HepG2 (cell line): ENCODE measurements at regions not wholly inside any gene's neighbourhood (a gene's known extent, or its start where the extent isn't known, plus 50 kb on each side); places are given as distances from the start of the nearest gene placed in this dataset.

Experiments used
- ATAC-seq: fragments of 200-7000 bp; cut with Tn5 transposase; 3 replicates; pipeline ENCODE4 v1.9.1; 2020; ENCODE audit warnings: mild to moderate bottlenecking, moderate library complexity
- BruUV-seq: library from RNA; stranded (reverse); fragments of 400-500 nt; replicated peaks from 2 replicates; lab custom pipeline; 2021; lab: Mats Ljungman, UMichigan
- CTCF ChIA-PET: fragments of 300-600 bp; formaldehyde crosslinking; extraction: SDS; loops from one replicate; lab custom pipeline; 2021; ENCODE audit warnings: low total read pairs, inconsistent platforms, low intra/inter-chr PET ratio; lab: Yijun Ruan, JAX
- POLR2A ChIA-PET: fragments of 350-600 bp; sonication (Branson Sonifier 250); formaldehyde crosslinking; loops from one replicate; lab custom pipeline; 2020; ENCODE audit warnings: antibody characterized with exemption, inconsistent platforms; lab: Yijun Ruan, JAX
- DNase-seq: peaks from one replicate; pipeline ENCODE4 v3.0.0-alpha.2; 2015; ENCODE audit warnings: low spot score
- FAIRE-seq: peaks from 3 replicates; lab custom pipeline; 2011; peaks lifted over from hg19 to GRCh38; lab: Jason Lieb, UNC
- H2AFZ ChIP-seq: one replicate; pipeline ENCODE4 v1.6.1; 2011; ENCODE audit warnings: low read length, inconsistent platforms
- H3K27ac ChIP-seq: fragments of 300-600 bp; 3 replicates; pipeline ENCODE4 v1.8.0; 2011; ENCODE audit warnings: mixed run types, mild to moderate bottlenecking, mixed read lengths, low read length, inconsistent platforms; ENCODE audit not compliant: insufficient read depth; ENCODE audit errors: extremely low read length
- H3K27me3 ChIP-seq, 2 experiments: fragments of 200-600 bp in 1 of 2; 2 replicates in 1 of 2; 3 replicates in 1 of 2; pipeline versions ENCODE4 v1.6.0 to v1.8.0; 2011; ENCODE audit warnings: low read length in 2 of 2, mild to moderate bottlenecking in 2 of 2, moderate library complexity in 2 of 2, inconsistent platforms in 1 of 2; ENCODE audit not compliant: insufficient read depth in 2 of 2, control insufficient read depth in 1 of 2
- H3K36me3 ChIP-seq, 2 experiments: fragments of 200-600 bp in 1 of 2; replicated peaks in 1 of 2; 2 replicates in 1 of 2; 3 replicates in 1 of 2; pipeline versions ENCODE4 v1.5.1 to v1.8.0; 2011; ENCODE audit warnings: low read length in 2 of 2, inconsistent platforms in 1 of 2; ENCODE audit not compliant: insufficient read depth in 2 of 2, control insufficient read depth in 1 of 2
- H3K4me1 ChIP-seq: 2 replicates; pipeline ENCODE4 v1.5.1; 2012; ENCODE audit warnings: low read length, inconsistent platforms; ENCODE audit not compliant: insufficient read depth
- H3K4me2 ChIP-seq: 2 replicates; pipeline ENCODE4 v1.6.0; 2011; ENCODE audit warnings: low read depth, low read length, inconsistent platforms
- H3K4me3 ChIP-seq, 3 experiments: fragments of 200-600 bp in 1 of 3; sonication (generic), shearing (Covaris generic) in 1 of 3; replicated peaks in 1 of 3; 2 replicates each; pipeline ENCODE4 v1.5.1; 2011 to 2016; ENCODE audit warnings: low read length in 3 of 3, inconsistent platforms in 2 of 3, low read depth in 2 of 3, mild to moderate bottlenecking in 2 of 3, control low read depth in 1 of 3, mixed read lengths in 1 of 3; ENCODE audit not compliant: insufficient read depth in 1 of 3
- H3K79me2 ChIP-seq: one replicate; pipeline ENCODE4 v1.6.1; 2011; ENCODE audit warnings: low read length, inconsistent platforms; ENCODE audit not compliant: insufficient read depth
- H3K9ac ChIP-seq: 2 replicates; pipeline ENCODE4 v1.6.0; 2011; ENCODE audit warnings: mild to moderate bottlenecking, low read depth, low read length, inconsistent platforms; ENCODE audit not compliant: insufficient read depth
- H3K9me3 ChIP-seq: 2 replicates; pipeline ENCODE4 v1.5.1; 2012; ENCODE audit warnings: mild to moderate bottlenecking, low read length
- H4K20me1 ChIP-seq: 2 replicates; pipeline ENCODE4 v1.6.0; 2011; ENCODE audit warnings: inconsistent platforms, mild to moderate bottlenecking, low read length, moderate library complexity; ENCODE audit not compliant: insufficient read depth
- GTF3A ChIP-seq: sonication (generic); formaldehyde crosslinking; conservative IDR thresholded peaks from 2 replicates; pipeline ENCODE4 v1.4.0; 2020; ENCODE audit warnings: mild to moderate bottlenecking, missing genetic modification reagents
- NR2F6 ChIP-seq, 2 experiments: IDR thresholded peaks; 2 replicates each; pipeline ENCODE4 v1.6.1; 2016; ENCODE audit warnings: antibody characterized with exemption in 1 of 2, mild to moderate bottlenecking in 1 of 2
- ZBTB8A ChIP-seq: sonication (generic); formaldehyde crosslinking; IDR thresholded peaks from 2 replicates; pipeline ENCODE4 v1.4.0; 2020; ENCODE audit warnings: mild to moderate bottlenecking, low read depth, missing genetic modification reagents, borderline replicate concordance
- ZNF33B ChIP-seq: sonication (generic); formaldehyde crosslinking; IDR thresholded peaks from 2 replicates; pipeline ENCODE4 v1.5.1; 2020; ENCODE audit warnings: mild to moderate bottlenecking, missing genetic modification reagents
- ZNF761 ChIP-seq: sonication (generic); formaldehyde crosslinking; conservative IDR thresholded peaks from 2 replicates; pipeline ENCODE4 v1.4.0; 2020; ENCODE audit warnings: mild to moderate bottlenecking, missing genetic modification reagents
- ZNF776 ChIP-seq: sonication (generic); formaldehyde crosslinking; IDR thresholded peaks from 2 replicates; pipeline ENCODE4 v1.4.0; 2020; ENCODE audit warnings: mild to moderate bottlenecking, missing genetic modification reagents
- WGBS: methylation state at CpG from one replicate; pipeline ENCODE4 v1.1.6; 2017; ENCODE audit warnings: low lambda C conversion rate; 5-methylcytosine and 5-hydroxymethylcytosine counted together
- in situ Hi-C: cut with HindIII; loops from 2 replicates; pipeline ENCODE4 v1.10.0; 2017; ENCODE audit warnings: low pct_unique_long_range_greater_than_20kb; ENCODE audit not compliant: extremely low pct_ligation_motif_present
- intact Hi-C: fragments of 100-400 bp; cut with micrococcal nuclease; formaldehyde crosslinking; loops from one replicate; pipeline ENCODE4 v1.10.0; 2022; ENCODE audit not compliant: unreplicated experiment
- TF ChIP-seq, protein P1 (sequence below): IDR thresholded peaks from 2 replicates; pipeline ENCODE4 v1.6.1; 2018; ENCODE audit warnings: missing genetic modification reagents
- TF ChIP-seq, protein P2 (sequence below): sonication (generic); formaldehyde crosslinking; IDR thresholded peaks from 2 replicates; pipeline ENCODE4 v1.5.0; 2020; ENCODE audit warnings: missing genetic modification reagents, mild to moderate bottlenecking, borderline replicate concordance
- TF ChIP-seq, protein P3 (sequence below): sonication (generic); formaldehyde crosslinking; IDR thresholded peaks from 2 replicates; pipeline ENCODE4 v1.5.1; 2020; ENCODE audit warnings: mild to moderate bottlenecking, missing genetic modification reagents, moderate library complexity
- TF ChIP-seq, protein P4 (sequence below): sonication (generic); formaldehyde crosslinking; IDR thresholded peaks from 2 replicates; pipeline ENCODE4 v1.5.0; 2020; ENCODE audit warnings: missing genetic modification reagents
- TF ChIP-seq, protein P5 (sequence below): sonication (generic); formaldehyde crosslinking; IDR thresholded peaks from 2 replicates; pipeline ENCODE4 v1.4.0; 2020; ENCODE audit warnings: missing genetic modification reagents
- TF ChIP-seq, protein P6 (sequence below): sonication (generic); formaldehyde crosslinking; IDR thresholded peaks from 2 replicates; pipeline ENCODE4 v1.5.0; 2020; ENCODE audit warnings: missing genetic modification reagents

DNA sequence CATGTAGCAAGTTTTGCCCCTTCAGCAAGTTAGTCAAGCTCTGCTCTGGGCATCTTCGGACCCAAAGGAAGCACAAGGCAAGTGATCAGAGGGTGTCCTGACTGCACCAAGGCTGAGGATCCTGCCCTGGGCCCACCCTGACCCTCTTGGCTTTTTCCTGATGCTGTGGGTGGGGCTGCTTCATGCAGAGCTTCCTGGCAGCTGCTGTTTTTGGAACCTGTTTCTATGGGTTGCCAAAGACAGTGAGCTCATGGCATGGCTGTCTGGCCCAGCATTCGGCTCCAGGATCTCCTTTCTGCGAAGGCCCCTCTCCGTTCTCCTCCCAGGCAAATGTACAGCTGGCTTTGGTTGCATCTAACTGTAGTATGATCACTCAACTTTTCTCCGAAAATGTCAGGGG lies 497.9 kb downstream of the ARHGEF28 start:
- H3K36me3 ChIP-seq, result no peaks in the 10 kb centered on the region
- intact Hi-C loops (no loop called here), in situ Hi-C loops (no loop called here)
- H3K4me2 ChIP-seq, result no peak overlapping the region
- H3K4me1 ChIP-seq, result 0 out of 2 replicates have a peak, but pooled peaks cover 6% of the 10 kb centered on the region
- BruUV-seq, result no TSS peak
- DNase-seq, result no peak
- ATAC-seq, result no peak
- no peak overlapping the region for H2AFZ ChIP-seq
- ChIA-PET CTCF (no interaction called here), POLR2A (no interaction called here)
- no peak for FAIRE-seq
- no peak overlapping the region for H3K9ac ChIP-seq
- no peak overlapping the region for H3K27ac ChIP-seq
- peaks cover 0 to 6% of the 10 kb centered on the region in 2 experiments; a peak in 2 of 5 replicates for H3K27me3 ChIP-seq
- 20% methylated on average over 5 of the region's 5 CpGs for WGBS
- H4K20me1 ChIP-seq, result no peaks in the 10 kb centered on the region
- H3K79me2 ChIP-seq, result no peaks in the 10 kb centered on the region
- H3K4me3 ChIP-seq, result no peak overlapping the region
- H3K9me3 ChIP-seq, result no peaks in the 10 kb centered on the region
- TF ChIP-seq GTF3A (CRISPR knock-in tag) (no peak), ZBTB8A (CRISPR knock-in tag) (no peak), ZNF33B (CRISPR knock-in tag) (no peak), ZNF761 (CRISPR knock-in tag) (no peak), ZNF776 (no peak), NR2F6 (IDR thresholded peaks at IDR 0.05) (no peak), NR2F6 (CRISPR knock-in tag; IDR thresholded peaks at IDR 0.05) (no peak)
- TF ChIP-seq, protein P1, sequence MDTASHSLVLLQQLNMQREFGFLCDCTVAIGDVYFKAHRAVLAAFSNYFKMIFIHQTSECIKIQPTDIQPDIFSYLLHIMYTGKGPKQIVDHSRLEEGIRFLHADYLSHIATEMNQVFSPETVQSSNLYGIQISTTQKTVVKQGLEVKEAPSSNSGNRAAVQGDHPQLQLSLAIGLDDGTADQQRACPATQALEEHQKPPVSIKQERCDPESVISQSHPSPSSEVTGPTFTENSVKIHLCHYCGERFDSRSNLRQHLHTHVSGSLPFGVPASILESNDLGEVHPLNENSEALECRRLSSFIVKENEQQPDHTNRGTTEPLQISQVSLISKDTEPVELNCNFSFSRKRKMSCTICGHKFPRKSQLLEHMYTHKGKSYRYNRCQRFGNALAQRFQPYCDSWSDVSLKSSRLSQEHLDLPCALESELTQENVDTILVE (CRISPR knock-in tag), result no peak
- TF ChIP-seq, protein P2, sequence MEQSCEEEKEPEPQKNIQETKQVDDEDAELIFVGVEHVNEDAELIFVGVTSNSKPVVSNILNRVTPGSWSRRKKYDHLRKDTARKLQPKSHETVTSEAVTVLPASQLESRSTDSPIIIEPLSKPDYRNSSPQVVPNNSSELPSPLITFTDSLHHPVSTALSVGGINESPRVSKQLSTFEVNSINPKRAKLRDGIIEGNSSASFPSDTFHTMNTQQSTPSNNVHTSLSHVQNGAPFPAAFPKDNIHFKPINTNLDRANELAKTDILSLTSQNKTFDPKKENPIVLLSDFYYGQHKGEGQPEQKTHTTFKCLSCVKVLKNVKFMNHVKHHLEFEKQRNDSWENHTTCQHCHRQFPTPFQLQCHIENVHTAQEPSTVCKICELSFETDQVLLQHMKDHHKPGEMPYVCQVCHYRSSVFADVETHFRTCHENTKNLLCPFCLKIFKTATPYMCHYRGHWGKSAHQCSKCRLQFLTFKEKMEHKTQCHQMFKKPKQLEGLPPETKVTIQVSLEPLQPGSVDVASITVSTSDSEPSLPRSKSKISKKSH (CRISPR knock-in tag), result no peak
- TF ChIP-seq, protein P3, sequence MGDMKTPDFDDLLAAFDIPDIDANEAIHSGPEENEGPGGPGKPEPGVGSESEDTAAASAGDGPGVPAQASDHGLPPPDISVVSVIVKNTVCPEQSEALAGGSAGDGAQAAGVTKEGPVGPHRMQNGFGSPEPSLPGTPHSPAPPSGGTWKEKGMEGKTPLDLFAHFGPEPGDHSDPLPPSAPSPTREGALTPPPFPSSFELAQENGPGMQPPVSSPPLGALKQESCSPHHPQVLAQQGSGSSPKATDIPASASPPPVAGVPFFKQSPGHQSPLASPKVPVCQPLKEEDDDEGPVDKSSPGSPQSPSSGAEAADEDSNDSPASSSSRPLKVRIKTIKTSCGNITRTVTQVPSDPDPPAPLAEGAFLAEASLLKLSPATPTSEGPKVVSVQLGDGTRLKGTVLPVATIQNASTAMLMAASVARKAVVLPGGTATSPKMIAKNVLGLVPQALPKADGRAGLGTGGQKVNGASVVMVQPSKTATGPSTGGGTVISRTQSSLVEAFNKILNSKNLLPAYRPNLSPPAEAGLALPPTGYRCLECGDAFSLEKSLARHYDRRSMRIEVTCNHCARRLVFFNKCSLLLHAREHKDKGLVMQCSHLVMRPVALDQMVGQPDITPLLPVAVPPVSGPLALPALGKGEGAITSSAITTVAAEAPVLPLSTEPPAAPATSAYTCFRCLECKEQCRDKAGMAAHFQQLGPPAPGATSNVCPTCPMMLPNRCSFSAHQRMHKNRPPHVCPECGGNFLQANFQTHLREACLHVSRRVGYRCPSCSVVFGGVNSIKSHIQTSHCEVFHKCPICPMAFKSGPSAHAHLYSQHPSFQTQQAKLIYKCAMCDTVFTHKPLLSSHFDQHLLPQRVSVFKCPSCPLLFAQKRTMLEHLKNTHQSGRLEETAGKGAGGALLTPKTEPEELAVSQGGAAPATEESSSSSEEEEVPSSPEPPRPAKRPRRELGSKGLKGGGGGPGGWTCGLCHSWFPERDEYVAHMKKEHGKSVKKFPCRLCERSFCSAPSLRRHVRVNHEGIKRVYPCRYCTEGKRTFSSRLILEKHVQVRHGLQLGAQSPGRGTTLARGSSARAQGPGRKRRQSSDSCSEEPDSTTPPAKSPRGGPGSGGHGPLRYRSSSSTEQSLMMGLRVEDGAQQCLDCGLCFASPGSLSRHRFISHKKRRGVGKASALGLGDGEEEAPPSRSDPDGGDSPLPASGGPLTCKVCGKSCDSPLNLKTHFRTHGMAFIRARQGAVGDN (CRISPR knock-in tag), result no peak
- TF ChIP-seq, protein P4, sequence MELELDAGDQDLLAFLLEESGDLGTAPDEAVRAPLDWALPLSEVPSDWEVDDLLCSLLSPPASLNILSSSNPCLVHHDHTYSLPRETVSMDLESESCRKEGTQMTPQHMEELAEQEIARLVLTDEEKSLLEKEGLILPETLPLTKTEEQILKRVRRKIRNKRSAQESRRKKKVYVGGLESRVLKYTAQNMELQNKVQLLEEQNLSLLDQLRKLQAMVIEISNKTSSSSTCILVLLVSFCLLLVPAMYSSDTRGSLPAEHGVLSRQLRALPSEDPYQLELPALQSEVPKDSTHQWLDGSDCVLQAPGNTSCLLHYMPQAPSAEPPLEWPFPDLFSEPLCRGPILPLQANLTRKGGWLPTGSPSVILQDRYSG (CRISPR knock-in tag), result no peak
- TF ChIP-seq, protein P5, sequence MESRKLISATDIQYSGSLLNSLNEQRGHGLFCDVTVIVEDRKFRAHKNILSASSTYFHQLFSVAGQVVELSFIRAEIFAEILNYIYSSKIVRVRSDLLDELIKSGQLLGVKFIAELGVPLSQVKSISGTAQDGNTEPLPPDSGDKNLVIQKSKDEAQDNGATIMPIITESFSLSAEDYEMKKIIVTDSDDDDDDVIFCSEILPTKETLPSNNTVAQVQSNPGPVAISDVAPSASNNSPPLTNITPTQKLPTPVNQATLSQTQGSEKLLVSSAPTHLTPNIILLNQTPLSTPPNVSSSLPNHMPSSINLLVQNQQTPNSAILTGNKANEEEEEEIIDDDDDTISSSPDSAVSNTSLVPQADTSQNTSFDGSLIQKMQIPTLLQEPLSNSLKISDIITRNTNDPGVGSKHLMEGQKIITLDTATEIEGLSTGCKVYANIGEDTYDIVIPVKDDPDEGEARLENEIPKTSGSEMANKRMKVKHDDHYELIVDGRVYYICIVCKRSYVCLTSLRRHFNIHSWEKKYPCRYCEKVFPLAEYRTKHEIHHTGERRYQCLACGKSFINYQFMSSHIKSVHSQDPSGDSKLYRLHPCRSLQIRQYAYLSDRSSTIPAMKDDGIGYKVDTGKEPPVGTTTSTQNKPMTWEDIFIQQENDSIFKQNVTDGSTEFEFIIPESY (CRISPR knock-in tag), result no peak
- TF ChIP-seq, protein P6, sequence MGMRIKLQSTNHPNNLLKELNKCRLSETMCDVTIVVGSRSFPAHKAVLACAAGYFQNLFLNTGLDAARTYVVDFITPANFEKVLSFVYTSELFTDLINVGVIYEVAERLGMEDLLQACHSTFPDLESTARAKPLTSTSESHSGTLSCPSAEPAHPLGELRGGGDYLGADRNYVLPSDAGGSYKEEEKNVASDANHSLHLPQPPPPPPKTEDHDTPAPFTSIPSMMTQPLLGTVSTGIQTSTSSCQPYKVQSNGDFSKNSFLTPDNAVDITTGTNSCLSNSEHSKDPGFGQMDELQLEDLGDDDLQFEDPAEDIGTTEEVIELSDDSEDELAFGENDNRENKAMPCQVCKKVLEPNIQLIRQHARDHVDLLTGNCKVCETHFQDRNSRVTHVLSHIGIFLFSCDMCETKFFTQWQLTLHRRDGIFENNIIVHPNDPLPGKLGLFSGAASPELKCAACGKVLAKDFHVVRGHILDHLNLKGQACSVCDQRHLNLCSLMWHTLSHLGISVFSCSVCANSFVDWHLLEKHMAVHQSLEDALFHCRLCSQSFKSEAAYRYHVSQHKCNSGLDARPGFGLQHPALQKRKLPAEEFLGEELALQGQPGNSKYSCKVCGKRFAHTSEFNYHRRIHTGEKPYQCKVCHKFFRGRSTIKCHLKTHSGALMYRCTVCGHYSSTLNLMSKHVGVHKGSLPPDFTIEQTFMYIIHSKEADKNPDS (CRISPR knock-in tag), result no peak
